HepG2 (cell line): ENCODE measurements at regions not wholly inside any gene's neighbourhood (a gene's known extent, or its start where the extent isn't known, plus 50 kb on each side); places are given as distances from the start of the nearest gene placed in this dataset.
A peak's percentile ranks its signal among the peaks of the same experiment; 100 is the strongest.

Experiments
- ATF7 ChIP-seq, 2 experiments: fragments of 450-650 bp in 1 of 2; sonication (generic) in 1 of 2; formaldehyde crosslinking in 1 of 2; IDR thresholded peaks; 2 replicates each; pipeline versions ENCODE4 v1.4.0 to v1.6.1; 2016 to 2020; ENCODE audit warnings: antibody characterized with exemption in 1 of 2, mild to moderate bottlenecking in 1 of 2, missing genetic modification reagents in 1 of 2
- ETS1 ChIP-seq: sonication (generic); formaldehyde crosslinking; IDR thresholded peaks from 2 replicates; pipeline ENCODE4 v1.4.0; 2020; ENCODE audit warnings: missing genetic modification reagents
- KAT7 ChIP-seq: IDR thresholded peaks from 2 replicates; pipeline ENCODE4 v1.6.1; 2018; ENCODE audit warnings: borderline replicate concordance, missing compliant biosample characterization
- PHB2 ChIP-seq: fragments of 450-650 bp; IDR thresholded peaks from 2 replicates; pipeline ENCODE4 v1.6.1; 2018; ENCODE audit not compliant: partially characterized antibody
- POLR2A ChIP-seq, 2 experiments: IDR thresholded peaks; 2 replicates each; pipeline ENCODE4 v1.6.1; 2011; ENCODE audit warnings: low read depth in 2 of 2, low read length in 2 of 2, mild to moderate bottlenecking in 1 of 2, moderate library complexity in 1 of 2; ENCODE audit not compliant: insufficient read depth in 1 of 2
- POLR2AphosphoS5 ChIP-seq: IDR thresholded peaks from 2 replicates; pipeline ENCODE4 v1.6.1; 2012; ENCODE audit warnings: low read depth, low read length
- SMARCC2 ChIP-seq: fragments of 450-650 bp; IDR thresholded peaks from 2 replicates; pipeline ENCODE4 v1.6.1; 2017; ENCODE audit warnings: antibody characterized with exemption, mild to moderate bottlenecking

- TF ChIP-seq SMARCC2, result no peak
- no peak for TF ChIP-seq PHB2
- peak; percentile 58 for TF ChIP-seq ATF7 (IDR thresholded peaks at IDR 0.05)
- no peak for TF ChIP-seq ATF7 (CRISPR knock-in tag; IDR thresholded peaks at IDR 0.05)
- no peak for TF ChIP-seq POLR2AphosphoS5
- no peak for TF ChIP-seq KAT7
- TF ChIP-seq ETS1 (CRISPR knock-in tag), result no peak
- no peak for TF ChIP-seq POLR2A (IDR thresholded peaks at IDR 0.05; ENCODE audit: insufficient read depth in 1 of 2, low read depth in 2 of 2, low read length in 2 of 2)
These were observed 393.8 kb downstream of the LIG4 start for GRCh38 chr13:107821492-107821891.
